ENCODE measurements at regions not wholly inside any gene's neighbourhood (a gene's known extent, or its start where the extent isn't known, plus 50 kb on each side); places are given as distances from the start of the nearest gene placed in this dataset.

DNA sequence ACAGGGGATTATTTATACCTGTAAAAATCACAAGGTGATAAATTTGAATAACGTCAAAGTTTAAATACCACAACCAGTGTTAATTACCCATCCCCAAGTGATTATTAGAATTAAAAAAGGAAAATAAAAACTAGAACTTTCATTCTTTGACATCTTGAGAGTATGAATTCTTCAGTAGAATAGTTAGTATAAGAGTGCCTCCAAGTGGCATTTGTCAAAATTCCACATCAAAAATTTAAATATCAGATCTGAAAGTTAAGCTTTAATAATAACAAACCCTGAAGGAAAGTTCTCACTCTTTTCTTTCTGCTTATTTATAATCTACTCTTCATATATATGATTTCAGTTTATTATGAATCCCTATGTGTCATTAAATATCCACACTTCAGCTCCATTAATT lies 273.7 kb upstream of the KYNU start:
- TF ChIP-seq, protein P1, sequence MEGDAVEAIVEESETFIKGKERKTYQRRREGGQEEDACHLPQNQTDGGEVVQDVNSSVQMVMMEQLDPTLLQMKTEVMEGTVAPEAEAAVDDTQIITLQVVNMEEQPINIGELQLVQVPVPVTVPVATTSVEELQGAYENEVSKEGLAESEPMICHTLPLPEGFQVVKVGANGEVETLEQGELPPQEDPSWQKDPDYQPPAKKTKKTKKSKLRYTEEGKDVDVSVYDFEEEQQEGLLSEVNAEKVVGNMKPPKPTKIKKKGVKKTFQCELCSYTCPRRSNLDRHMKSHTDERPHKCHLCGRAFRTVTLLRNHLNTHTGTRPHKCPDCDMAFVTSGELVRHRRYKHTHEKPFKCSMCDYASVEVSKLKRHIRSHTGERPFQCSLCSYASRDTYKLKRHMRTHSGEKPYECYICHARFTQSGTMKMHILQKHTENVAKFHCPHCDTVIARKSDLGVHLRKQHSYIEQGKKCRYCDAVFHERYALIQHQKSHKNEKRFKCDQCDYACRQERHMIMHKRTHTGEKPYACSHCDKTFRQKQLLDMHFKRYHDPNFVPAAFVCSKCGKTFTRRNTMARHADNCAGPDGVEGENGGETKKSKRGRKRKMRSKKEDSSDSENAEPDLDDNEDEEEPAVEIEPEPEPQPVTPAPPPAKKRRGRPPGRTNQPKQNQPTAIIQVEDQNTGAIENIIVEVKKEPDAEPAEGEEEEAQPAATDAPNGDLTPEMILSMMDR (IDR thresholded peaks at IDR 0.05) = no peak
- no peak for TF ChIP-seq POLR2A (IDR thresholded peaks at IDR 0.05)
- TF ChIP-seq EP300 (IDR thresholded peaks at IDR 0.05) = no peak
- TF ChIP-seq POLR2AphosphoS5 (IDR thresholded peaks at IDR 0.05) = no peak
